ENCODE measurements at regions not wholly inside any gene's neighbourhood (a gene's known extent, or its start where the extent isn't known, plus 50 kb on each side); places are given as distances from the start of the nearest gene placed in this dataset.
"Not testable (repeated sequence)": the region's sequence is repeated elsewhere in the genome, so short reads cannot be mapped to it uniquely, and the experiment has no call there.

- no peak for DNase-seq (ENCODE audit: low spot score)
Measured at GRCh38 chr6:18527836-18528743, 140.9 kb downstream of the RNF144B start.

DNA sequence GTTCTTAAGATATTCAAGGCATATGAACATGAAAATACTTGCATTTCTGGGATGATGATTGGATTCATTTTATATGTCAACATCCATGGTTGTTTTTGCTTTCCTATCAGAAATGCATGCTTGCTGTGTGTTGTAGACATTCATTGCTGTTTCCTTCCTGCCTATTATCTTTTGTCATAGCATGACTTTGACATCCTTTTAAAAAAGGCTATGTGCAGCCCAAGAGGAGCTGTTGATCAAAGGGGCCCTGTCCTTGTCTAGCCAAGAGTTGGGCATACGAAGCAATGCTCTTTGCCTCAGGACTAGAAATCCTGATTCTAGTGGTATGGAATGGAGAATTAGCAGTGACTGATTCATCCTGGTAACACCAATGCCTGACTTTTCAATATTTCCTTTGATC, 143.1 kb downstream of the RNF144B start:
- DNase-seq (ENCODE audit: low spot score), result no peak

DNA sequence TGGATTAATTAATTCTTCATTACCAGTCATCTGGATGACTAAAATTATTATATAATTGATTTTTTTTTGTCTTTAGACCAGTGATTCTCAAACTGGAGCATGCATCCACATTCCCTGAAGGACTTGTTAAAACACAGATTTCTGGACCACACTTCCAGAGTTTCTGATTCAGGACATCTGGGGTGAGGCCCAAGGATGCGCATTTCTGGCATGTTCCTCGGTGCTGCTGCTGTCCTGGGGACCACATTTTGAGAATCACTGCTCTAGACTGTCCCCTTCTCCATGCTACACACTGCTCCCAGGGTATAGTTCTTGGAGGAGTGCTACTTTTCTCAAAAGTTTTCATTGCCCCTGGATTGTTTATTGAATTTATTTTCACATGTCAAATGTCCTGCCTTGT, 145.0 kb downstream of the RNF144B start:
- no peak for DNase-seq (ENCODE audit: low spot score)

GRCh38 chr6:18533793-18534192, 146.6 kb downstream of the RNF144B start:
- DNase-seq (ENCODE audit: low spot score), result no peak

- DNase-seq (ENCODE audit: low spot score), result no peak
Measured at GRCh38 chr6:18536591-18537055, 149.5 kb downstream of the RNF144B start.

GRCh38 chr6:18538315-18538714, 151.2 kb downstream of the RNF144B start:
- no peak for DNase-seq (ENCODE audit: low spot score)

- DNase-seq (ENCODE audit: low spot score), result no peak
Measured at GRCh38 chr6:18543051-18543450, 155.9 kb downstream of the RNF144B start.

GRCh38 chr6:18545142-18545541, 158.0 kb downstream of the RNF144B start:
- DNase-seq (ENCODE audit: low spot score), result not testable (repeated sequence)

- DNase-seq (ENCODE audit: low spot score), result no peak
Measured at GRCh38 chr6:18545726-18546125, 158.6 kb downstream of the RNF144B start.

- no peak for DNase-seq (ENCODE audit: low spot score)
Measured at GRCh38 chr6:18550119-18550518, 163.0 kb downstream of the RNF144B start.

GRCh38 chr6:18551228-18551627, 164.1 kb downstream of the RNF144B start:
- DNase-seq (ENCODE audit: low spot score), result no peak

- no peak for DNase-seq (ENCODE audit: low spot score)
Measured at GRCh38 chr6:18555750-18556149, 168.6 kb downstream of the RNF144B start.

- DNase-seq (ENCODE audit: low spot score), result no peak
Measured at GRCh38 chr6:18561037-18561750, 174.0 kb downstream of the RNF144B start.

GRCh38 chr6:18562726-18563125, 175.6 kb downstream of the RNF144B start:
- DNase-seq (ENCODE audit: low spot score), result no peak

DNA sequence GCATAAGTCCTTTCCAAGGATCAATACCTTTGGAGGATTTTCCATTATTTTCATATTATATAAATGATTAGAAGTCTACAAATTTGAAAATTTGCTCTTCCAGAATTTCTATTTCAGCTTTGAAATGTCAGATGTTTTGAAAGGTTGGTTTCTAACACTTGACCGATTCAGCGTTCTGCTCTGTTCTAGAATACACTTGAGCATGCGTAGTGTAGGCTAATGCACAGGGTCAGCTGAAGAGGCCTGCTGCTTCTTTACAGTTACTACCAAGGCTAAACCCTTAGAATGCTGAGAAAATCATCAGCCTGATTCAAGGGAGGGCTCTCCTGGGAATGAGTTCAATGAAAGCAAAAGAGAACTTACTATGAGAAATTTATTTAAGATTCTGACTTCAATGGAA, 177.6 kb downstream of the RNF144B start:
- no peak for DNase-seq (ENCODE audit: low spot score)

DNA sequence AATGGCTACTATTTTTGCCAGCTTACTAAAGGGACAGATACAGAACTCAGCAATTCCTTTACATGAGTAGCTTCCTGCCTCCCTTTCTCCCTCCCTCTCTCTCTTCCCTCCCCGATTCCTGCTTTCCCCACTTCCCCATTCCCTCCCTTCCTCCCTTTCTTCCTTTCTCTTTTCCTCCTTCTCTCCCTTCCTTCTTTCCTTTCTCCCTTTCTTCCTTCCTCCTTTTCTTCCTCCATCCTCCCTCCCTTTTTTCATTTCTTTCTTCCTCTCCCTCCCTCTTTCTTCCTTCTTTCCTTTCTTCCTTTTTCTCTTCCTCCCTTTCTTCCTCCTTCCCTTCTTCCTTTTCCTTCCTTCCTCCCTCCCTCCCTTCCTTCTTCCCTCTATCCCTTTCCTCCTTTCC, 178.1 kb downstream of the RNF144B start:
- DNase-seq (ENCODE audit: low spot score), result no peak

- DNase-seq (ENCODE audit: low spot score), result no peak
Measured at GRCh38 chr6:18567380-18567779, 180.2 kb downstream of the RNF144B start.

DNA sequence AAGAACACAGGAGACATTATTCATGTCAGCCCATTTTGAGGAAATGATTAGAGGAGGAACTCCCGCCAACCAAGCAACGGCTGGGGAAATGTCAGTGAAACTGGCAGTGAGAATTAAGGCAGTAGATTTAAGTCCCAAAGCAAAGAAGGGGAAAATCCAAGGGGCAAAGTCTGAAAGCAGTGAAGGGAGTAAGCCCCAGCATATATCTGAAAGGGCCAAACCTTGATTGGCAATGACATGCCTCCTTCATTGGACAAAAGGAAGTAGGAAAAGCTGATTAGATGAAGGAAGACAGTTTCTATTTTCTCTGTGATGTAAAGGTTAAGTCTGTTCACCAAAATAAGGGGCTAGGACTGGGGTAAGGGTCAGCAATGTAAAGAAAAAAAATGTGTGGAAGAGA, 190.3 kb downstream of the RNF144B start:
- DNase-seq (ENCODE audit: low spot score), result no peak

DNA sequence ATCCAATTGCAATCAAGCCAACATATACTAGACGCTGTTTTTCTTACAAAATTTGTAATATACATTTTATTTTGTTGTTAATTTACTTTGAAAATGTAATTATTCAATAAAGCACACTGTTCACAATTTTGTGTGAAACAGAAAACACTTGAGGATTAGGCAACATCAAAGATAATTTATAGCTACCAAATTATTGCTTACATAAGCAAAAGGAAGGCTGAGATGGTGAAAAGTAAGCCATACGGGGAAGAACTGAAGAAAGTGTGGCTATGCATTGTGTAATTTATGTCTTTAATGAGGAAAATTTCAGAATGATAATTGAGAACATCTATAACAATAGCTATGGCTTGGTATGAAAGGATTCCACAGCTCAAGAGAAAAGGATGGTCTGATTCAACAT, 192.0 kb downstream of the RNF144B start:
- DNase-seq (ENCODE audit: low spot score), result no peak

DNA sequence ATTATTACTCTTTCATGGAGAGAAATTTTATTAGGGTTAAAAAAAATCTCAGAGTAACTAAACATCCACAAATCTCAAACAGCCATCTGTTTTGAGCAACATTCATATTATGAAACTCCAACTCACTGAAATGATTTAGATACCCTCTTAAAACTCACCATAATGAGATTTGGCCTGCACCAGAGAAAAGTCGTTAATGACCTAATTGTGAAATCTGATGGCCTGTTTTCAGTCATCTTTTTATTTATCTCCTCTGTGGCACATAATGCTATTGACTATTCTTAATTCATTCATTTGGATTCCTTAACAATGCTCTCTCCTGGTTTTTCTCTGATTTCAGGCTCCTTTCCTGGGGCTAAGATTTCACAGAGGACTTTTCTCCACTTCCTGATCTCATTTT, 192.7 kb downstream of the RNF144B start:
- no peak for DNase-seq (ENCODE audit: low spot score)

DNA sequence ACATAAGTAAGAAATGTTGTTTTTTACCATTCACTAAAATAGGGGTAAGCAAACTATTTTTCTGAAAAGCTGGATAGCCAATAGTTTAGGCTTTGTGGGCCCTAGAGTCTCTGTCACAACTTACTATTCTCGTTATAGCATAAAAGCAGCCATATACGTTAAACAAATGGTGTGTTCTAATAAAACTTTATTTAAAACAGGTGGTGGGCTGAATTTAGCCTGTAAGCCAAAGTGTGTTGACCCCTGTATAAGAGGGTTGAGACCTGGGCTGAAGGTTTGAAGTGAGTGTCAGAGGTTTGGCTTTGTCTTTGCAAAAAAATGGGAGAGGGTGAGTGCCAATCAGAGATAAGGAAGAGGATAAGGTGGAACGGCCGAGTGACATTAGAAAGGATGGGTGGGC, 197.2 kb downstream of the RNF144B start:
- DNase-seq (ENCODE audit: low spot score), result no peak

DNA sequence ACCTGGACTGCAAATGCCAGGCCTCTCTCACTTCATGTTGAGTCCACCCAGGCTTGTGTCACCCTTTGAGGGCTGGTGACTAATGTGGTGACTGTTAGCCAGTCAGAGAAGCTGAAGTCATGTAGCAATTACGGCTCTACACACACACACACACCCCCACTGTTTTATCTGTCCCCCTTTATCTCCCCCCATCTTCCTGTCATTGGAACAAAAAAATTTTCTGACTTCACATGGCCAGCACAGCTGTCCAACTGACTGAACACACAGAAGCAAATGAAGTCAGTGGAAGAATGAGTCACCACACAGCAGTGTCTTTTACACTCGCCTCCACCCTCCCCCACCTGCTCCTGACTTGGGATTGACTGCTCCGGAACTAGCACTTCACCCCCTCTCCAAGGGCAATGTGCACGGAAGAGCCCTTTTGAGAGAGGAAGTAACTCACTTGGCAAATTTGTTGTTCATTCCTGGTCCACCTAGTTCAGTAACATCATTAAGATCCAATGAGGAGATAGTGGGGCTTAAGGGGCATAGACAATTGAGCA, 198.0 kb downstream of the RNF144B start:
- DNase-seq (ENCODE audit: low spot score), result peak; percentile 54

DNA sequence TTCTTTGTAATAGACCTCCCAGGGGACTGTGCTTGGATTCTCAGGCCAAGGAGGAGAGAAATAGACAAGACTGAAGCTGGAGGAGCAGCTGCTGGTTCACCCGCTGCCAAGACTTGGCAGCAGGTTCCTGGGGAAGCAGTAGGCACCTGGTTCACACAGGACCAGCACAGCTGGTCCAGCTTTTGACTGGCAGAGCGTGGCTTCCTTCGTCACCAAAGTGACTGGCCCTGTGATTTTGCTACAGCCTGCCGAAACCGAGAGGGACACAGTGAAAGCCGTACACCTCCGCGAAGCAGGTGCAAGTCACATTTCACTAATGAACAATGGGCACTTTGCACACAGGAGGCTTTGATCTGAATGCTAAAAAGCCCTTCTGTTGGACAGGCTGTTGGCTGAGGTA, 199.0 kb downstream of the RNF144B start:
- no peak for DNase-seq (ENCODE audit: low spot score)

Measured in ureter (tissue), 1 donor.